SK-N-SH (cell line): ENCODE measurements at regions not wholly inside any gene's neighbourhood (a gene's known extent, or its start where the extent isn't known, plus 50 kb on each side); places are given as distances from the start of the nearest gene placed in this dataset.

Experiments used
- EZH2phosphoT487 ChIP-seq: fragments of 200-600 bp; sonication (generic); IDR thresholded peaks from 2 replicates; pipeline ENCODE4 v1.6.1; 2017; ENCODE audit warnings: low read depth, mixed run types, mild to moderate bottlenecking, antibody characterized with exemption, moderate library complexity, borderline replicate concordance
- JUND ChIP-seq: IDR thresholded peaks from 2 replicates; pipeline ENCODE4 v1.4.0; 2012
- POLR2AphosphoS5 ChIP-seq: IDR thresholded peaks from 2 replicates; pipeline ENCODE4 v1.6.1; 2012; ENCODE audit warnings: low read depth, low read length
- SMC3 ChIP-seq: IDR thresholded peaks from 2 replicates; pipeline ENCODE4 v1.6.1; 2012; ENCODE audit warnings: low read depth, low read length, improper control_type of control experiment
- YY1 ChIP-seq: IDR thresholded peaks from 2 replicates; pipeline ENCODE4 v1.4.0; 2012; ENCODE audit warnings: low read depth, mild to moderate bottlenecking
- TF ChIP-seq, protein P1 (sequence below): fragments of 200-600 bp; sonication (generic); IDR thresholded peaks from 2 replicates; pipeline ENCODE4 v1.6.1; 2017; ENCODE audit warnings: antibody characterized with exemption, mild to moderate bottlenecking, moderate library complexity
- TF ChIP-seq, protein P2 (sequence below): IDR thresholded peaks from 2 replicates; pipeline ENCODE4 v1.4.0; 2012; ENCODE audit warnings: low read depth

DNA sequence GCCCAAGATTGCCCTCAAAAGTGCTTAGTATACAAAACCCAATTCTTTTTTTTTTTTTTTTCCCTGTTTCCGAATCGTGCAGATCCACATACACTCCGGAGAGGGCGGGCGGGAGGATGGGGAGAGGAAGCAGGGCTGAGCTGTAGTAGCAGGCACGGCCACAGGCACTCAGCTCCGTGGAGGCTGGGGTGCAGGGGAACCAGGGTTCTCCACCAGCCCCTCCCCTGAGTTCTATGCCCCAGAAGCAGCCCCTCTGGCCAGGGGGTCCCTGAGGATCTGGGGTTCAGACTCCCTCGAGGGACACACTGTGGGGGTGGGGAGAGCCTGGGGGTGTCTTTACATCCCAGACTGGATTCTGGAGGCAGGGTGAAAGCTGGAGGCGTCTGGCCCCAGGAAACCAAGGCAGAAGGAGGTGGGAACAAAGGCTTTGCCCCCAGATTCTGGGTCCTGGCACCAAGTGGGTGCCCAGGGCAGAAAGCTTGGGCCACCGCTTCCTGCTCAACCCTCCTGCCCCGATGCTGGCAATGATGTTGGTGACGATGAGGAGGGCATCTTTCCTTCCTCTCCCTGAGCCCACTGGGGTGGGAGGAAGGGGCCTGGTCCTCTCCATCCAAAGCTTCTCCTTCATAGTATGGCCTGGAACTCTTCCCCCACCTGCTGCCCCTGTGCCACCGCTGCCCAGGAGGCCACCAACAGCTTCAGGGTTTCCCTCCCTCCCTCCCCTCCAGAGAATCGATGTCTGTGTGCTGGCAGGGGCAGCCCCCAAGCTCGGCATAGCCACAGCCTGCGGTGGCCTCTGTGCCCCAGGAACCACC, 106.4 kb upstream of the TARDBP start:
- TF ChIP-seq, protein P1, sequence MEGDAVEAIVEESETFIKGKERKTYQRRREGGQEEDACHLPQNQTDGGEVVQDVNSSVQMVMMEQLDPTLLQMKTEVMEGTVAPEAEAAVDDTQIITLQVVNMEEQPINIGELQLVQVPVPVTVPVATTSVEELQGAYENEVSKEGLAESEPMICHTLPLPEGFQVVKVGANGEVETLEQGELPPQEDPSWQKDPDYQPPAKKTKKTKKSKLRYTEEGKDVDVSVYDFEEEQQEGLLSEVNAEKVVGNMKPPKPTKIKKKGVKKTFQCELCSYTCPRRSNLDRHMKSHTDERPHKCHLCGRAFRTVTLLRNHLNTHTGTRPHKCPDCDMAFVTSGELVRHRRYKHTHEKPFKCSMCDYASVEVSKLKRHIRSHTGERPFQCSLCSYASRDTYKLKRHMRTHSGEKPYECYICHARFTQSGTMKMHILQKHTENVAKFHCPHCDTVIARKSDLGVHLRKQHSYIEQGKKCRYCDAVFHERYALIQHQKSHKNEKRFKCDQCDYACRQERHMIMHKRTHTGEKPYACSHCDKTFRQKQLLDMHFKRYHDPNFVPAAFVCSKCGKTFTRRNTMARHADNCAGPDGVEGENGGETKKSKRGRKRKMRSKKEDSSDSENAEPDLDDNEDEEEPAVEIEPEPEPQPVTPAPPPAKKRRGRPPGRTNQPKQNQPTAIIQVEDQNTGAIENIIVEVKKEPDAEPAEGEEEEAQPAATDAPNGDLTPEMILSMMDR: no peak
- TF ChIP-seq POLR2AphosphoS5: no peak
- TF ChIP-seq, protein P2, sequence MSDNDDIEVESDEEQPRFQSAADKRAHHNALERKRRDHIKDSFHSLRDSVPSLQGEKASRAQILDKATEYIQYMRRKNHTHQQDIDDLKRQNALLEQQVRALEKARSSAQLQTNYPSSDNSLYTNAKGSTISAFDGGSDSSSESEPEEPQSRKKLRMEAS: no peak
- TF ChIP-seq SMC3: no peak
- TF ChIP-seq YY1: no peak
- no peak for TF ChIP-seq EZH2phosphoT487
- TF ChIP-seq JUND: no peak
